K562 (cell line): ENCODE measurements at regions not wholly inside any gene's neighbourhood (a gene's known extent, or its start where the extent isn't known, plus 50 kb on each side); places are given as distances from the start of the nearest gene placed in this dataset.

Experiments
- ATAC-seq: fragments of 200-7000 bp; cut with Tn5 transposase; 3 replicates; pipeline ENCODE4 v1.9.1; 2020; ENCODE audit warnings: moderate library complexity
- BruUV-seq: library from RNA; stranded (reverse); fragments of 400-500 nt; replicated peaks from 2 replicates; lab custom pipeline; 2021; lab: Mats Ljungman, UMichigan
- CTCF ChIA-PET: fragments of 300-600 bp; formaldehyde crosslinking; extraction: SDS; loops from one replicate; lab custom pipeline; 2021; ENCODE audit warnings: low intra/inter-chr PET ratio; lab: Yijun Ruan, JAX
- POLR2A ChIA-PET: fragments of 300-600, 350-650 bp; sonication (Branson Sonifier 250); formaldehyde crosslinking; extraction: SDS; loops from one replicate; lab custom pipeline; 2021; ENCODE audit warnings: antibody characterized with exemption, inconsistent platforms; lab: Yijun Ruan, JAX
- DNase-seq, 4 experiments: peaks; one replicate each; pipeline versions ENCODE4 v3.0.0 to v3.0.0-alpha.2; 2011 to 2018; ENCODE audit warnings: low spot score in 3 of 4, mixed read lengths in 3 of 4; ENCODE audit errors: extremely low read depth in 1 of 4
- FAIRE-seq: peaks from 2 replicates; lab custom pipeline; 2011; peaks lifted over from hg19 to GRCh38; lab: Jason Lieb, UNC
- H2AFZ ChIP-seq: 2 replicates; pipeline ENCODE4 v1.6.0; 2011; ENCODE audit warnings: low read depth, low read length, control low read depth, inconsistent platforms
- H3K27ac ChIP-seq: fragments of 200-600 bp; 3 replicates; pipeline ENCODE4 v1.8.0; 2011; ENCODE audit warnings: low read depth, mild to moderate bottlenecking, control low read depth, inconsistent platforms, low read length, moderate library complexity, mixed read lengths; ENCODE audit errors: extremely low read depth
- H3K27me3 ChIP-seq, 2 experiments: fragments of 300-600 bp in 1 of 2; 2 replicates in 1 of 2; 3 replicates in 1 of 2; pipeline versions ENCODE4 v1.6.0 to v1.8.0; 2011; ENCODE audit warnings: inconsistent platforms in 2 of 2, low read length in 2 of 2, mild to moderate bottlenecking in 1 of 2, mixed read lengths in 1 of 2, moderate library complexity in 1 of 2; ENCODE audit not compliant: control insufficient read depth in 2 of 2, insufficient read depth in 2 of 2
- H3K36me3 ChIP-seq: fragments of 300-600 bp; 3 replicates; pipeline ENCODE4 v1.8.0; 2011; ENCODE audit warnings: mild to moderate bottlenecking, low read length, inconsistent platforms; ENCODE audit not compliant: control insufficient read depth, insufficient read depth
- H3K4me1 ChIP-seq, 2 experiments: fragments of 200-600 bp in 1 of 2; replicated peaks in 1 of 2; 2 replicates in 1 of 2; 3 replicates in 1 of 2; pipeline versions ENCODE4 v1.5.1 to v1.8.0; 2011; ENCODE audit warnings: inconsistent platforms in 2 of 2, low read length in 2 of 2, mild to moderate bottlenecking in 1 of 2, mixed read lengths in 1 of 2, moderate library complexity in 1 of 2; ENCODE audit not compliant: control insufficient read depth in 2 of 2, insufficient read depth in 2 of 2
- H3K4me2 ChIP-seq: 2 replicates; pipeline ENCODE4 v1.6.1; 2011; ENCODE audit warnings: low read length, control low read depth, inconsistent platforms, mixed read lengths; ENCODE audit not compliant: insufficient read depth
- H3K4me3 ChIP-seq: fragments of 200-600 bp; sonication (generic), shearing (Covaris generic); 2 replicates; pipeline ENCODE4 v1.5.1; 2016; ENCODE audit warnings: control low read depth, inconsistent platforms
- H3K79me2 ChIP-seq: fragments of 200-600 bp; 3 replicates; pipeline ENCODE4 v1.8.0; 2011; ENCODE audit warnings: low read length, inconsistent platforms; ENCODE audit not compliant: control insufficient read depth, insufficient read depth
- H3K9ac ChIP-seq, 2 experiments: 2 replicates each; pipeline versions ENCODE4 v1.6.0 to v1.6.1; 2011; ENCODE audit warnings: low read depth in 2 of 2, low read length in 2 of 2, control low read depth in 1 of 2, inconsistent platforms in 1 of 2, mild to moderate bottlenecking in 1 of 2, mixed read lengths in 1 of 2; ENCODE audit not compliant: insufficient read depth in 1 of 2
- H3K9me1 ChIP-seq: one replicate; pipeline ENCODE4 v1.6.0; 2011; ENCODE audit warnings: inconsistent platforms, mild to moderate bottlenecking, low read length, moderate library complexity; ENCODE audit not compliant: control insufficient read depth, insufficient read depth
- H3K9me3 ChIP-seq: replicated peaks from 2 replicates; pipeline ENCODE4 v1.5.1; 2011; ENCODE audit warnings: low read depth, low read length, inconsistent platforms; ENCODE audit not compliant: control insufficient read depth, insufficient read depth
- H4K20me1 ChIP-seq: replicated peaks from 2 replicates; pipeline ENCODE4 v1.6.1; 2011; ENCODE audit warnings: low read length, inconsistent platforms, mixed read lengths; ENCODE audit not compliant: control insufficient read depth, insufficient read depth
- ADNP ChIP-seq: fragments of 200-800 bp; sonication (Bioruptor generic); IDR thresholded peaks from 2 replicates; pipeline ENCODE4 v1.6.1; 2016; ENCODE audit warnings: missing genetic modification characterization, missing compliant biosample characterization
- ATF6 ChIP-seq: sonication (generic); formaldehyde crosslinking; IDR thresholded peaks from 2 replicates; pipeline ENCODE4 v1.4.0; 2020; ENCODE audit warnings: mild to moderate bottlenecking, missing genetic modification reagents
- DNMT1 ChIP-seq: fragments of 450-650 bp; IDR thresholded peaks from 2 replicates; pipeline ENCODE4 v1.6.1; 2016; ENCODE audit warnings: antibody characterized with exemption, mild to moderate bottlenecking
- ETS1 ChIP-seq: conservative IDR thresholded peaks from 2 replicates; pipeline ENCODE4 v1.6.1; 2011; ENCODE audit warnings: low read depth, mild to moderate bottlenecking, low read length; ENCODE audit not compliant: control insufficient read depth
- GMEB1 ChIP-seq: fragments of 250-450 bp; sonication (Bioruptor Pico); IDR thresholded peaks from 2 replicates; pipeline ENCODE4 v1.4.0; 2020; ENCODE audit warnings: mild to moderate bottlenecking
- HIVEP1 ChIP-seq: fragments of 250-450 bp; sonication (Bioruptor Pico); IDR thresholded peaks from 2 replicates; pipeline ENCODE4 v1.4.0; 2020; ENCODE audit warnings: mild to moderate bottlenecking
- SETDB1 ChIP-seq: IDR thresholded peaks from one replicate; pipeline ENCODE4 v1.6.1; 2012; ENCODE audit warnings: low read length, control low read depth, inconsistent platforms
- SMARCC2 ChIP-seq: fragments of 450-650 bp; IDR thresholded peaks from 2 replicates; pipeline ENCODE4 v1.6.1; 2017; ENCODE audit warnings: antibody characterized with exemption, moderate library complexity, mild to moderate bottlenecking, low read depth
- ZBTB9 ChIP-seq: fragments of 450-650 bp; formaldehyde crosslinking; IDR thresholded peaks from 2 replicates; pipeline ENCODE4 v1.4.0; 2020; ENCODE audit warnings: mild to moderate bottlenecking, moderate library complexity
- ZNF224 ChIP-seq: sonication (generic); formaldehyde crosslinking; IDR thresholded peaks from 2 replicates; pipeline ENCODE4 v1.8.0; 2022; ENCODE audit warnings: mild to moderate bottlenecking, missing genetic modification reagents
- ZNF232 ChIP-seq: sonication (generic); formaldehyde crosslinking; IDR thresholded peaks from 2 replicates; pipeline ENCODE4 v1.8.0; 2022; ENCODE audit warnings: mild to moderate bottlenecking, missing genetic modification reagents
- WGBS: fragments of 100-300 bp; shearing (Covaris generic); methylation state at CpG from one replicate; pipeline ENCODE4 v1.1.6; 2016; ENCODE audit warnings: low coverage, mixed read lengths; ENCODE audit not compliant: insufficient coverage; ENCODE audit errors: missing lambda C conversion rate; 5-methylcytosine and 5-hydroxymethylcytosine counted together
- in situ Hi-C: fragments of 300-500 bp; cut with MboI; formaldehyde crosslinking; loops from 4 replicates; pipeline ENCODE4 v1.15.0; 2018; ENCODE audit warnings: inconsistent platforms, mixed read lengths
- intact Hi-C: fragments of 100-400 bp; cut with micrococcal nuclease; formaldehyde crosslinking; loops from 2 replicates; pipeline ENCODE4 v1.14.2; 2022

GRCh38 chr18:70432804-70433400, 144.1 kb downstream of the SOCS6 start:
- TF ChIP-seq ETS1: no peak
- TF ChIP-seq ADNP (tag): no peak
- TF ChIP-seq SETDB1: no peak
- TF ChIP-seq SMARCC2: no peak
- TF ChIP-seq ATF6 (CRISPR knock-in tag): no peak
- no peak for TF ChIP-seq HIVEP1
- no peak for TF ChIP-seq ZBTB9 (CRISPR knock-in tag)
- TF ChIP-seq ZNF224 (CRISPR knock-in tag): no peak
- TF ChIP-seq GMEB1 (CRISPR knock-in tag): no peak
- TF ChIP-seq DNMT1: no peak
- TF ChIP-seq ZNF232 (CRISPR knock-in tag): no peak
- TF ChIP-seq, all 486 proteins: peak for 0
- H4K20me1 ChIP-seq: no peaks in the 10 kb centered on the region
- H3K4me1 ChIP-seq: peaks cover 0 to 2% of the 10 kb centered on the region in 2 experiments; a peak in 3 of 5 replicates
- no peak overlapping the region for H3K4me3 ChIP-seq
- WGBS: 42% methylated on average over 4 of the region's 4 CpGs
- intact Hi-C loops: loop anchor here (5.0 kb wide), 1 partner anchor 146 kb away; the partner anchor contains the start of gene SOCS6
- H3K9ac ChIP-seq: no peak overlapping the region
- H2AFZ ChIP-seq: no peak overlapping the region
- no peaks in the 10 kb centered on the region for H3K9me1 ChIP-seq
- CTCF ChIA-PET: interaction anchor here (0.8 to 2.4 kb wide), 3 partner anchors 237 to 260 kb away, joined by 4 to 17 read pairs (median 13); no protein-coding TSS in a partner anchor
- no peak for FAIRE-seq
- POLR2A ChIA-PET: no interaction called here
- no peaks in the 10 kb centered on the region for H3K27me3 ChIP-seq
- no peak overlapping the region for H3K27ac ChIP-seq
- no peaks in the 10 kb centered on the region for H3K36me3 ChIP-seq
- no TSS peak for BruUV-seq
- in situ Hi-C loops: no loop called here
- no peak for ATAC-seq
- H3K9me3 ChIP-seq: no peaks in the 10 kb centered on the region
- no peak for DNase-seq
- H3K4me2 ChIP-seq: no peak overlapping the region
- H3K79me2 ChIP-seq: no peaks in the 10 kb centered on the region
